NCI-H345 treated with DMSO at 0.1 percent for 48 hours (cell line): ENCODE measurements at regions not wholly inside any gene's neighbourhood (a gene's known extent, or its start where the extent isn't known, plus 50 kb on each side); places are given as distances from the start of the nearest gene placed in this dataset.

Source experiments
- DNase-seq: peaks from one replicate; lab custom pipeline; 2025; ENCODE audit not compliant: unreplicated experiment; lab: John Stamatoyannopoulos, UW

DNA sequence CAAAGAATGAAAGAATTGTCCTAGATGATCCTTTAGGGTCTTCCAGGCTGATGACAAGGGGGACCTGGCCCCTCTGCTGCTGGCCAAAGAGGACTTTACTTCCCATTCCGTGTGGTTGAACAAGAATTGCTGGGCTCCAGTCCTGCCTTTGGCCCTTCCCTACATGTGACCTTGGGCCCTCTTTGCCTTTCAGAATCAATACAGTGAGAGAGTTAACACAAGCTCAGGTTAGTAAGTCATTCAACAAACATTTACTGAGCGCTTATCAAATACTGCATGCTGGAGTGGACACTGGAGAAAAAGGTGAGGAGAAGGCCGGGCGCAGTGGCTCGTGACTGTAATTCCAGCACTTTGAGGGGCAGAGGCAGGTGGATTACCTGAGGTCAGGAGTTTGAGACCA lies 113.1 kb downstream of the C9orf50 start:
- DNase-seq, result no peak

DNA sequence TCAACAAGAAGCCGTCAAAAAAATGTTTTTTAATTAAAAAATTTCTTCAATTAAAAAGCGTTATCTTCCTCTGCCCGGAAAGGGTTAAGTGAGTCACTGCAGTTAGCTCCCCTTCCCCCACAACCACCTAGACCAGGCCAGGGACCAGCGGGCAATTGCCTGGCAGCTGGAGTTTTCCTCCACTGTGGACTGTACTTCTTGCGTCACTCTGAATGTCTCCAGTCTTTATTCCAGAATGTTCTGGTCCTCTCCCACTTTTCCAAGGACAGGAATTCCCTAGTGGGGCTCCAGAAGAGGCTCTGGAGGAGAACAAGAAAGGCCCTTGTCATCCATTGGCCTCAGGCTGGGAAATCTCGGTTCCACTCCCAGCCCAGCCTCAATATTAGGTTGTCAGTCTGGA lies 114.0 kb downstream of the C9orf50 start:
- no peak for DNase-seq

DNA sequence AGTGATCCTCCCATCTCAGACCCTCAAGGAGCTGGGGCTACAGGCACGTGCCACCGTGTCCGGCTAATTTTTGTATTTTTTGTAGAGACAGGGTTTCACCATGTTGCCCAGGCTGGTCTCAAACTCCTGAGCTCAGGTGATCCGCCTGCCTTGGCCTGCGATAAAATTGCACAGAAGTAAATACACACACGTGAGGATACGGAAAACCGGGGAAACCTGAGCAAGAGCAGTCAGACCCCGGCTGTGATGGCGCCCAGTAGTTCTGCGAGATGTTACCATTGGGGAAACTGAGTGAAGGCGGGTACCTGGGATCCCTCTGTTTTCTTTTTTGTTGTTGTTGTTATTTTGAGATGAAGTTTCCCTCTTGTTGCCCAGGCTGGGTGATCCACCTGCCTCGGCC lies 114.9 kb downstream of the C9orf50 start:
- DNase-seq, result no peak

DNA sequence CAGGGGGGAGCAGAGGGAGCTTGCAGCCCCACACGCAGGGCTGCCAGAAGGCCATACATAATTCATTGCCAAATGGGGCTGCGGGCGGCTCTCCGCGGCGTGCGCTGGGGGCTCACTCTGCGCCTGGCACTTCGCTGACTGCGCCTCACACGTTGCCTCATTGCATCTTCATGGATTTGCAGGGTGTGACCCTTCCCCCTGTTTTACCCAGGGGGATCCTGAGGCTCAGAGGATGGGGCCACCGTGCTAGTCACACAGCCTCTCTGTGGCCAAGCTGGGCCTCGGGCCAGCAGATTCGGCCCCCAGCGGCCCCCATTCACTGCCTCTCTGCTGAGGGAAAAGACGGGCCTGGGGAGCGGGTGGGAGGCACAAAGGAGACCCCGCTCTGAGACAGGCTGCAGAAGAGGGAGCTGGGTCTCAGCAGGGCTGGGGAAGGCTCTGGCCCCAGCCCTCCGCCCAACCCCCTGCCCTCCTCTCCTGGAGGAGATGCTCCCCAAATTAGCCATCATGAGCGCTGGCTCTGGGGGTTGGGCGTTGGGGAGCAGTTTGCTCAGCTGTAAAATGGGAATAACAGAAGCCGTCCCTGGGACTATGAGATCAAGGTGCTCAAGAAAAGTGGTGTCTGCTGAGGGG lies 115.5 kb downstream of the C9orf50 start:
- no peak for DNase-seq

DNA sequence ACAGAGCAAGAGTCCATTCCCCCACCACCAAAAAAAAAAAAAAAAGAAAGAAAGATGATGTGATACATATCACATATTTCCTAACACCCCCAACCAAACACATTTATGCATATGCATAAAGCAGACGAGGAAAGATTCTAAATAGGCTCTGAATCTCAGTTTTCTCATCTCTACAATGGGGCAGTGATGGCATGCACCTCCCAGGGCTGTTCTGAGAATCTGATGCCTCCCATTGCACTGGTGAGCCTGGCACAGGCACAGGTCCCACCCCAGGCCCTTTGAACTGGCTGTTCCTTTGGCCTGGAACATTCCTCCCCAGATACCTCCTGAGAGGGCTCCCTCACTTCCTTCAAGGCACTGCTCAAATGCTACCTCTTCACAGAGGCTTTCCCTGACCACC lies 116.5 kb downstream of the C9orf50 start:
- no peak for DNase-seq

DNA sequence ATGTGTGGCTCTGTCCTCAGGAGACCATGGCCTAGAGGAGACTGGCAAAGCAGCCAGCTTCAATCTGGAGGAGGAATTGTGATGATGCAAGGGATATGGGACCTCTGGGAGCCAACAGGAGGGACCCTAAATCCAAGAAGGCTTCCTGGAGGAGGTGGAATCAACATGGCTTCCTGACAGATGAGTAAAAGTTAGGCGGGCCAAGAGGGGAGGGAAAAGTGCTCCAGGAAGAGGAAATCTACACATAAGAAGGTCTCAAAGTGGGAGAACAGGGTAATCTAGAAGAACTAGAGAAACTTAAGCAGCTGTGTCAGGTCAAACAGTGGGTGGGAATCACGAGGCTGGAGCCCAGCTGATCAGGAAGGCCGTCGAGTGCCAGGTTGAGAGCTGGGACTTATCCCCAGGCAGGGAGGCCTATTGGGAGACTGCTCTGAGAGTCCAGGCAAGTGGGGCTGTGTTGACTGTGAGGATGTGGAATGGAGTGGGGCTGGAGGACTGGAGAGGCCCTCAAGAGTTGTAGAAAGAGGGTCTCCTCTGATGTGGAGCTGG lies 119.1 kb downstream of the C9orf50 start:
- DNase-seq, result no peak

DNA sequence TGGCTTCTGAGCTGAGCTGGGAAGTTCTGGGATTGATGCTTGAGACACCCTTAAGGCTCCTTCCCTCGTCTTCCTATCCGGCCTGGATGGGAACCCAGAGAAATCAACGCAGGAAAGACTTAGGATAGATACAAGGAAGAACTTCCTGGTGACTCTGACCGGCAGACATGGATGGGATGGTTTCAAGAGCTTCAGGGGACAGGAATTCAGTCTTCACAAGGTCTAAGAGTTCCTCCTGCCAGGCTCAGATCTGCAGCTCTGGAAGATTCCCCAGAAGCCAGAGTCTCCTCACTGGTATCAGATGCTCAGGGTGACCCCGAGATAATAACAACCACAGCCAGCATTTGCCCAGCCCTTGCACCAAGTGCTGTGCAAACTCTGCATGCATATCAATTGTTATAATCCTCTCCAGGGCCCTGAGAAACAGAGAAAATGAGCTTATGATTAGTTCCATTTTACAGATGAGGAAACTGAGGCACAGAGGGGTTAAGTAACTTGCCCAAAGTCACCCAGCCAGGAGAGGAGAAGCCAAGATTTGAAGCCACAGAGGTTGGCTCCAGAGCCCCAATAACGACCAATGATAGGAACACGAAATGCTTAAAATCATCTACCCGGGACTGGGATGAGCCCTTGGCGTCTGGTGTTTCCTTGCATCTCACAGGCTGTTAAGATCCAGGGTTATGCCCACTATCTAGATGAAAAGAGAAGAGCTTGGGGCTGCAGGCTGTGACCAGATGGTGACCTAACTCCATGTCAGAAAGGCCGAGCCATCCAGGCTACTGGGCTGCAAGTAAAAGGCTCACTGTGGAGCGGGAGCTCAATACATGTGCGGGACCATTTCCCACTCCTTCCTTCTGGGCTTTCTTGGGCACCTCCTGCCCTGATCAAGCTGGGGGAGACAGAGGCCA lies 119.8 kb downstream of the C9orf50 start:
- DNase-seq, result no peak

DNA sequence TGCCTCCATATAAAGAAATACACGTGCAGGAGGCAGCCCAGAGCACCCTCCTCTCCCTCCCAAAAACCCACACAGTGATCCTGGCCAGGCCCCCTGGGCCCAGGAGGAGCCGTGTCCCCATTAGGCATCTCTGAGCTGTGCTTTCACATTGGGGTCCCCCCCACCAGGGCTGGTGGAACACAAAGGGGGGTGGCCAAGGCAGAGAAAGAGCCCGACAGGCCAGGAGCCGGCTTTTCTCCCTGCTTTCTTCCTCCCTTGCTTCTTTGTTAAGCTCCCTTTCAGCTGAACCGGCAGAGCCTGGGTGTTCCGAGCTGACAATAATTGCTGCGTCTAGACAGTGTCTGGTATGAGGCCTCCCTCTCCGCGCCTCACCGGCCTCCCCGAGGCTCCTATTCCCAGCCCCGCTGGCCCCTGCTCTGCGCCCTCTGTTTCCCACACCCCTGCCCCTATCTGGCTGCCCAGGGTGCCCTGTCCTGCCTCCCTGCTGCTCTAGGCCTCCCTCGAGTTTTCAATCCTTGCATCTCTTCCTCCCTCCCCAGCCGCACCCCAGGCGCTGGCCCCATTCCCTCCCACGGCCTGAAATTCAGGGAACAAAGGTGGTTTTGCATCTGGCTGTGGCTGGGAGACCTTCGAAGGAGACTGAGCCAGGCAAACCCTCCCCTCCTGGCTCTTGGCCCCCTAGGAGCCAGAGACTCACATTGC lies 120.6 kb downstream of the C9orf50 start:
- no peak for DNase-seq

DNA sequence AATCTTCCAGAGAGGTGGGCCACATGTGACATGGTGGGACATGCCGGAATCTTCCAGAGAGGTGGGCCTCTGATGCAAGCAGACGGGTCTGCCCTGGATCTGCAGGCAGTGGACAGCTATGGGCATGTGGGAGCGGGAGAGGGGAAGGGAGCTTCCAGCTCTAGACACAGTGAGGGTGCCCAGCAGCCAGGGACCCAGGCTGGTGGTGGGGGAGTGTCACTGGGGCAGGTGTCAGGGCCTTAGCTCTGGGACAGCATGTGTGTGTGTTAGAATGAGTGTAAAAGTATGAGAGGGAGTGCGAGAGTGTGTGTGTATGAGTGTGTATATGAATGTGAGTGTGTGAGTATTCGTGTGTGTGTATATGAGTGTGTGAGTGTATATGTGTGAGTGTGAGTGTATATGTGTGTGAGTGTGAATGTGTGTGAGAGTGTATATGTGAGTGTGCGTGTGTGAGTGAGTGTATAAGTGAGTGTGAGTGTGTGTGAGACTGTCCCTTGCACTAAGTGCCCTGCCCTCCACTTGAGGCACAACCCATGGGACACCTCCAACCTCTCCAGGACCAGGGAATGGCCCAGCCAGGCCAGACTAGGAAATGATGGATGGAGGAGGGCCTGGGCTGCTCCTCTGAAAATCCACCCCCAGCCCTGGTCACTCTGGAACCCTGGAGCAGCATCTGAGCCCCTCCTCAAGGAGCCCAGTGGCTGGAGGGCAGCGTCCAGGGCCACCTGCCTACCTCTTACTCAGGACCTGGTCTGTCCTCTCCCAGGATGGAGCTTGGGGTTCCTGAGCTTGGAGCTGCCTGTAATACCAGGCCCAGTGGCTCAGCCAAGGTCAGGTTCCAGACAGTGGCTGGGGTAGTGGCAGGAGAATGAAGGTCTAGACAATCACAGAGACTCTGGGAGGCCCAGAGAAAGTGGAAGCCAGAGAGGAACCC lies 122.2 kb downstream of the C9orf50 start:
- DNase-seq, result no peak

DNA sequence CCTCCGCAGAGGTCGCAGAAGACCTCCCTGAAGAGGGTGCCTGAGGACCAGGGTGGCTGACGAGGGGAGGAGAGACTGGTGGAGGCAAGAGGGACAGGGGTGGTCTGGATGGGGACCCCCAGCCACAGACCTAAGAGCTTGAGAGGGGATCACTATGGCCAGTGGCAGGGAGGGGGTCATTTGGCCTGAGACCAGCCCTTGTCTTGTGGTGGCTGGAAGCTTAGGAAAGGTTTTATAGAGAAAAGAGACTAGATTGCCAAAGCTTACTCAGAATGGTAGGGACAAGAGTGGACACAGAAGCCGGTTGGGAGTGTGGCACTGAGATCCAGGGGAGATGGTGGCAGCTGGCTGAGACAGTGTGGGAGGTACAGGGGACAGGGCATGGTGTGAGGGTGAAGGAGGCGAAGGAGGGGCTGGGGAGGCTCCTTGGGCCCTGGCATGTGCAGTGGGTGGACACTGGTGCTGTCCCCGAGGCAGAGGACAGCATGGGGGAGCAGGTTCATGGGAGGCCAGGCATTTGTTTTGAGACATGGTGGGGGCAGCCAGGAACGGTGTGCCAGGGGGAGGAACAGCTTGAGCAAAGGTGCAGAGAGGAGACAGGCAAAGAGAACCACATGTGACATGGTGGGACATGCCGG lies 123.0 kb downstream of the C9orf50 start:
- DNase-seq, result no peak

DNA sequence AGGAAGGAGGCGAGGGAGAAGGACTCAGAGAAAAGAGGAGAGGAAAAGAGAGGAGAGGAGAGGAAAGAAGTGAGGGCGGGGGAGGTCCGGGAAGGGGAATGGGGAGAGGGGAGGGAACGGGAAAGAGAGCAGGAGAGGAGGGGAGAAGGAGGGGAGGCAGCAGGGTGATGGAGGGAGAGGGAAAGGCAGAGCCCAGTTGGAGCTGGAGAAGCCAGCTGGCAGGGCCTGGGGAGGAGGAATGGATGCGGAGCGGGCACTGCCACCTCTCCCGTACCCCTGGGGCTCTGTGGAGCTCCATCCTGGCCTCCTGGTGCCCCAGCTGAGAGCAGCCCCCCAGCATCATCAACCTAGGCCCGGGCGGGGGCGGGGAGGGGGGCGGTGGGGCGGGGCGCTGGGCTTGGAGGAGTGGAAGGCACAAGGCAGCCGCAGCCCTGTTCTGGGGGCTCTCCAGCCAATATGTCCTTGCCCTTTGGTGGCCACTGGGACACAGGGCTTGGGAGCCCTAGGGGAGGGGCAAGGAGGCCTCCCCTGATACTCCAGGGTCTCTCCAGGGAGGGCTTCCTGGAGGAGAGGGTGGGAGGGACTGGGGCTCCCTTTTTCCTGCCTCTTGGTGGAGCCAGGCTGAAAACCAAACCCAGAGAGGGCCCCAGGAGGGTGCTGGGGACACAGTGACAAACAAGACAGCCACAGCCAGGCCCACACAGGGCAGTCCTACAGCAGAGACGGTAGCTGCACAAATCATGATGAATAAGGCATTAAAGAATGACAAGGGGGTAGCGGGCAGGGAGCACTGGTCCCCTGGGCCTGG lies 123.7 kb downstream of the C9orf50 start:
- DNase-seq, result no peak

DNA sequence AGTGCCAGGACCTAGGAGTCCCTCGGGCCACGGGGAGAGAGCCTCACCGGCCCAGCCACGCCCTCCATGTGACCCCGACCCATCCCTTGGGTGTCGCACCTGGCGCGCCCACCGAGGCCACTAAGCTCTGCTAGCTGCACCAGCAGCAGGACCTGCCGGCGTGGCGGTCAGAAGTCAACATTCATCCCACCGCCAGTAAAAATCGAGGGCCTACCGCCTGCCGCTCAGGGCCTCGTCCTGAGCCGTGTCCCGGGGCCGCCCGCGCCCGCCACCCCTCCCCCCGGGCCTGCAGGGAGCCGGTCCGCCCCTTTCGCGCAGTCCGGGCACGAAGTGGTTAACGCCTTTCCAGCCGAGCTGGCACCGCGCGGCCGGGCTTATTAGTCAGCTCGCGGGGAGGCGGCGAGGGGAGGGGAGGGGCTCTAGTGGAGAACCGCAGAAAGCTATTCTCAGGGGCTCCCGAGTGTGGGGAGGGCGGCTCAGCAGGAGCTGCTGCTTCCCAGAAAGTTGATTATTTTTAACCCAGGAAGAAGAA lies 124.4 kb downstream of the C9orf50 start:
- no peak for DNase-seq

DNA sequence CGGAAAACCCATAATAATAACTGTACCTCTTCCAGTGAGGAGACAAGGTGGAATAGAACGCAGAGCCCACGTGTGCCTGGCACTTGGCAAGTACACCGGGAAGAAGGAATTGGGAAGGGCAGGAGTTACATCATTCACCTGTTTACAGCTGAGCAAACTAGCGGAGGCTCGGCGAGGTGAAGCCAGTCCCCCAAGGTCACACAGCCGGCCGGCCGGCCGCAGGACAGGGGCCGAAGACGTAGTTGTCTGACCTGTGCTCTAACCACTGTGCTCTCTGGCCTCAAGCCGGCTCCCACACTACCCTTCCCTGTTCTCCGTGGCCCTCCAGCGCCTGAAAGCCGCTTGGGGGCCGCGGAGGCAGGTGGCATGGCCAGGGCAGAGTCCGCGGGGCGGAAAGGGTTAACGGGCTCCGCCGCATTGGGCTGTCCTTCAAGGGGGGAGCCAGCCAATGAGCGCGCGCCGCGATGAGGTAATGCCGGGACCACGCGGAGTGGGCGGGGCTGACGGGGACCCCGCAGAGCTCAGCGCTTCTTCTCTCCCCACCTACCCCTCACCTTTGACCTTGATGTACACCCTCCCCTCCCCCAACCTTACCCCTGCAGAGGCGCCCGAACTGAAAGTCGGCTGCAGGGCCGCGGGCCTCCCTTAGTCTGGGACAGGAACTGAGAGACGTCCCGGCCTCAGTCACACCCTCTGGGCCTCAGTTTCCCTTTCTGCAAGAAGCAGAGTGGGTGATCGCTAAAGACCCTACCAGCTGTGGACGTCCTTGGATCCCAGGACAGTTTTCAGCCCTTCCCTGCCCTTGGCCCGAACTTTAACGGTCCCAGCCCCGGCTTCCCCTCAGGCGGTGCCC lies 125.1 kb downstream of the C9orf50 start:
- DNase-seq, result peak; percentile 5

DNA sequence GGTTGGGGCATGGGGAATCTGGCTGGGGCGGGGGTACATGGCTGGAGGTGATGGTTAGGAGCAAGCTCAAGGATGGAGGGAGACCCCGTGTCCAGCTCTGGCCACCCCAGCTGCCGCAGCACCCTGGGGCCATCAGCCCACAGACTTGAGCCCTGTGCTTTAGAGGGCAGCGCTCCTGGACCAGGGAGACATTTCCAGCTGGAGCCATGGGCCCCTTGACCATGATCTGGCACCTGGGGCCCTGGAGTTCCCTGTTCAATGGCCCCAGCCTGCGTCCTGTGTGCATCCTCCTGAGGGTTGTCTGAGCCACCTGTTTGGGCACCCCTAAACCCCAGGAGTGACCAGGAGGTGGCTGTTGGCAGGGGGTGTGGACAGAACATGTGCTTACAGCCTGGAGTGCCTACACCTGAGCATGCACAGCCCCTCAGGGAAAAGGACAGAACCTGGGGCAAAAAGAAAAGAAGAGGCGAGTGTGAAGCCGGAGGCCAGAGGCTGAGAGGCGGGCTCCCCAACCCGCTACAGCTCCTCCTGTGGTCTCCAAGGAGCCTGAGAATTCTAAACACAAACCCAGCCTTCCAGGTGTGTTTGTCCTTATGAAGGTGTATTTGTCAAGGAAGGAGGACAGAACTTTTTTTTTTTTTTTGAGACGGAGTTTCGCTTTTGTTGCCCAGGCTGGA lies 126.7 kb downstream of the C9orf50 start:
- no peak for DNase-seq

DNA sequence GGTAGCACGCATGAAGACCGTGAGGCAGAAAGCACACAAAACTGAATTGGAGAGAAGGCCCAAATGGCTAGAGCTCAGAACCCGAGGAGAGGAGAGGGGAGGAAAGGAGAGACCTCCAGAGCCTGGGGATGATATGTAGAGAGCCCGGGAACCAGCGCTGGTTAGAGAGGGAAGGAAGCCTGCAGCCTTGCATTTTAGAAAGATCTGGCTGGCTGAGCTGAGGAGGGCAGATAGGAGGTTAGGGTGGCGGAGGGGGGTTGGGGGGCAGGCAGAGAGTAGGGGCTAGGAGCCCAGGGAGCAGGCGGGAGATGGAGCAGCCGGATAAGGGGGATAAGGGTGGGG lies 127.2 kb downstream of the C9orf50 start:
- no peak for DNase-seq

DNA sequence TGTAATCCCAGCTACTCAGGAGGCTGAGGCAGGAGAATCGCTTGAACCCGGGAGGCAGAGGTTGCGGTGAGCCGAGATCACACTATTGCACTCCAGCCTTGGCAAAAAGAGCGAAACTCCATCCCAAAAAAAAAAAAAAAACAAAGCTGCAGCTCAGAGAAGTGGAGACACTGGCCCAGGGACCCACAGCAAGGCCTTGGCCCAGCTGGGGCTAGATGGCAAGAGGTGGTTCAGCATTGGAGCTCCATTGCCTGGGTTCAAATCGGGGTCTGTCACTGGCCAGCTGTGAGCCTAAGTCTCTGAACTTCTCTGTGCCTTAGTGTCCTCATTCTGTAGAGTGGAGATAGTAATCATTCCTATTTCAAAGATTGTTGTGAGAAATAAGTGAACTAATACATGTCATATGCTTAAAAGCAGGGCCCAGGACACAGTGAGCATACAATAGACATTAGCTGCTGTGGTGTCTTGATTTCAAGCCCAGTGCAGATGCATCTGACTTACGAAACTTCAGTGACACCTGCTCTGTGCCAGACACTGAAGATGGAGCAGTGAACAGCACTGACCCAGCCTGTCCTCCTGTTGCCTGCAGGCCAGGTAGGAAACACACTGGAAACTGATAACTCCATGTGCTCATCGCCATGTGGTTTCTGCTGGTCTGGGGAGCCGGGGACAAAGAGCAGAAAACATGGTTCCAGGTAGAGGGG lies 127.7 kb downstream of the C9orf50 start:
- DNase-seq, result no peak

DNA sequence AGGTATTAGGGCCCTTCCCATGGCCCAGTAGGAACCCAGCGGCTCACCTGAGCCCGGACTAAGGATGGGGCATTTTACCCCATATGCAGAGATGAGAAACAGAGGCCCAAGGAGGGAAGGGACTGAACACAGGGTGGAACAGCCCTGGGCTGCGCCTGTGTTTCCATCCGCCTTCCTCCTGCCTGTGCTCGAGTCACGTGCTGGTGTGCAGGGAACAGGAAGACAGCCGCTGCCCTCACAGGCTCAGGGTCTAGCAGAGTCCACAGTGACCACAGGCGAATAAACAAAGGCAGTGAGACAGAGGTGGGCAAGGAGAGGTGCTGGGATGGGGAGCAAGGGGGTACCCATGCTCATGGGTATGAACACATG lies 129.4 kb downstream of the C9orf50 start:
- DNase-seq, result no peak
